GM12878 (cell line): ENCODE measurements at regions not wholly inside any gene's neighbourhood (a gene's known extent, or its start where the extent isn't known, plus 50 kb on each side); places are given as distances from the start of the nearest gene placed in this dataset.
"Not testable (repeated sequence)": the region's sequence is repeated elsewhere in the genome, so short reads cannot be mapped to it uniquely, and the experiment has no call there.

Experiments used
- ATAC-seq: fragments of 200-7000 bp; cut with Tn5 transposase; 3 replicates; pipeline ENCODE4 v1.9.1; 2020; ENCODE audit warnings: mild to moderate bottlenecking, moderate library complexity
- BruUV-seq: library from RNA; stranded (reverse); fragments of 400-500 nt; replicated peaks from 2 replicates; lab custom pipeline; 2021; lab: Mats Ljungman, UMichigan
- CTCF ChIA-PET: fragments of 300-600 bp; sonication (Branson Sonifier 250); formaldehyde crosslinking; extraction: SDS; loops from one replicate; lab custom pipeline; 2021; ENCODE audit warnings: inconsistent platforms; lab: Yijun Ruan, JAX
- POLR2A ChIA-PET: fragments of 350-600 bp; formaldehyde crosslinking; extraction: SDS; loops from one replicate; lab custom pipeline; 2021; ENCODE audit warnings: inconsistent platforms; lab: Charles Lee
- RAD21 ChIA-PET: fragments of 300-600 bp; sonication (Branson Sonifier 250); formaldehyde crosslinking; loops from one replicate; lab custom pipeline; 2023; ENCODE audit warnings: antibody characterized with exemption; ENCODE audit not compliant: unreplicated experiment; lab: Charles Lee
- SMC1A ChIA-PET: fragments of 300-600 bp; sonication (Branson Sonifier 250); formaldehyde crosslinking; loops from one replicate; lab custom pipeline; 2023; ENCODE audit not compliant: unreplicated experiment, uncharacterized antibody; lab: Charles Lee
- DNase-seq: peaks from one replicate; pipeline ENCODE4 v3.0.0-alpha.2; 2011; ENCODE audit warnings: low read depth, low spot score
- FAIRE-seq: peaks from 3 replicates; lab custom pipeline; 2011; peaks lifted over from hg19 to GRCh38; lab: Jason Lieb, UNC
- H2AFZ ChIP-seq: 2 replicates; pipeline ENCODE4 v1.6.0; 2011; ENCODE audit warnings: low read depth, low read length, control low read depth; ENCODE audit not compliant: control insufficient read depth
- H3K27ac ChIP-seq: 2 replicates; pipeline ENCODE4 v1.5.1; 2011; ENCODE audit warnings: control low read depth; ENCODE audit not compliant: control insufficient read depth, insufficient read depth
- H3K27me3 ChIP-seq, 2 experiments: replicated peaks in 1 of 2; 2 replicates each; pipeline versions ENCODE4 v1.6.0 to v1.6.1; 2011; ENCODE audit warnings: low read length in 1 of 2; ENCODE audit not compliant: control insufficient read depth in 2 of 2, insufficient read depth in 2 of 2
- H3K36me3 ChIP-seq, 2 experiments: 2 replicates each; pipeline ENCODE4 v1.5.1; 2011; ENCODE audit warnings: low read length in 1 of 2; ENCODE audit not compliant: control insufficient read depth in 2 of 2, insufficient read depth in 2 of 2
- H3K4me1 ChIP-seq: 2 replicates; pipeline ENCODE4 v1.6.1; 2011; ENCODE audit warnings: mild to moderate bottlenecking, low read length, moderate library complexity, mixed read lengths; ENCODE audit not compliant: control insufficient read depth, insufficient read depth
- H3K4me2 ChIP-seq: 2 replicates; pipeline ENCODE4 v1.6.0; 2011; ENCODE audit warnings: control low read depth; ENCODE audit not compliant: control insufficient read depth, insufficient read depth
- H3K4me3 ChIP-seq: fragments of 200-600 bp; sonication (generic); 2 replicates; pipeline ENCODE4 v1.5.1; 2016
- H3K79me2 ChIP-seq: 2 replicates; pipeline ENCODE4 v1.6.0; 2011; ENCODE audit warnings: low read length; ENCODE audit not compliant: control insufficient read depth, insufficient read depth
- H3K9ac ChIP-seq: 2 replicates; pipeline ENCODE4 v1.8.0; 2011; ENCODE audit warnings: low read length, control low read depth, mixed read lengths; ENCODE audit not compliant: control insufficient read depth, insufficient read depth
- H3K9me3 ChIP-seq: replicated peaks from 3 replicates; pipeline ENCODE4 v1.5.1; 2011; ENCODE audit warnings: mild to moderate bottlenecking, low read length; ENCODE audit not compliant: control insufficient read depth, insufficient read depth
- H4K20me1 ChIP-seq: 2 replicates; pipeline ENCODE4 v1.6.0; 2011; ENCODE audit not compliant: control insufficient read depth, insufficient read depth
- CTCF ChIP-seq, 3 experiments: IDR thresholded peaks in 2 of 3; conservative IDR thresholded peaks in 1 of 3; 2 replicates each; pipeline ENCODE4 v1.5.1; 2011; ENCODE audit warnings: low read depth in 3 of 3, low read length in 3 of 3, mild to moderate bottlenecking in 3 of 3, control low read depth in 2 of 3, moderate library complexity in 2 of 3, inconsistent platforms in 1 of 3, mixed read lengths in 1 of 3; ENCODE audit not compliant: control insufficient read depth in 2 of 3, insufficient read depth in 1 of 3; ENCODE audit errors: extremely low read depth in 1 of 3
- RAD21 ChIP-seq: IDR thresholded peaks from 2 replicates; pipeline ENCODE4 v1.6.1; 2011; ENCODE audit warnings: mild to moderate bottlenecking, low read depth, low read length, moderate library complexity; ENCODE audit not compliant: insufficient read depth
- RUNX3 ChIP-seq: IDR thresholded peaks from 2 replicates; pipeline ENCODE4 v1.6.1; 2012; ENCODE audit warnings: low read length, inconsistent platforms
- WGBS: methylation state at CpG from one replicate; pipeline ENCODE4 v1.1.6; 2016; ENCODE audit warnings: low lambda C conversion rate; ENCODE audit not compliant: insufficient replicate concordance, insufficient coverage; ENCODE audit errors: missing lambda C conversion rate; 5-methylcytosine and 5-hydroxymethylcytosine counted together
- in situ Hi-C: fragments of 300-500 bp; cut with MboI; formaldehyde crosslinking; loops from 9 replicates; pipeline ENCODE4 v1.14.3; 2018; ENCODE audit warnings: mixed read lengths
- intact Hi-C: fragments of 100-400 bp; cut with micrococcal nuclease; formaldehyde crosslinking; loops from one replicate; pipeline ENCODE4 v1.14.2; 2022; ENCODE audit not compliant: unreplicated experiment

- H3K9me3 ChIP-seq, H3K4me1 ChIP-seq, H3K27me3 ChIP-seq, H3K79me2 ChIP-seq, H3K4me3 ChIP-seq, intact Hi-C loops, POLR2A ChIA-PET, SMC1A ChIA-PET, in situ Hi-C loops, BruUV-seq, H3K36me3 ChIP-seq, H3K27ac ChIP-seq, H3K4me2 ChIP-seq, RAD21 ChIA-PET, H4K20me1 ChIP-seq, DNase-seq, H3K9ac ChIP-seq, CTCF ChIA-PET, H2AFZ ChIP-seq: not testable (repeated sequence)
- ATAC-seq (peak; percentile 88), FAIRE-seq (peak; percentile 85)
- TF ChIP-seq RUNX3: peak; percentile 11; the same call in 1 of the 2 replicates
- 8% methylated on average over 4 of the region's 4 CpGs for WGBS
These were observed 76.9 kb upstream of the HNRNPA1L2 start for GRCh38 chr13:52565324-52565723.

- H3K4me3 ChIP-seq, H3K9me3 ChIP-seq, H3K79me2 ChIP-seq, H2AFZ ChIP-seq, H3K4me1 ChIP-seq, POLR2A ChIA-PET, H3K27ac ChIP-seq, SMC1A ChIA-PET, H3K27me3 ChIP-seq, H4K20me1 ChIP-seq, DNase-seq, in situ Hi-C loops, BruUV-seq, H3K36me3 ChIP-seq, H3K4me2 ChIP-seq, H3K9ac ChIP-seq, intact Hi-C loops: not testable (repeated sequence)
- RAD21 ChIA-PET: interaction anchor here (0.7 to 1.1 kb wide), 2 partner anchors 95 to 239 kb away, joined by 3 to 4 read pairs; no protein-coding TSS in a partner anchor
- peak; percentile 90 for FAIRE-seq
- TF ChIP-seq CTCF (IDR thresholded peaks at IDR 0.05 in 2 of 3, conservative IDR thresholded peaks at IDR 0.05 in 1 of 3; ENCODE audit: control insufficient read depth in 2 of 3, extremely low read depth in 1 of 3, insufficient read depth in 1 of 3, low read depth in 3 of 3, low read length in 3 of 3): peak; percentile 23 to 39 (median 25); a peak in 4 of 6 replicates
- TF ChIP-seq RUNX3: peak; percentile 31; the same call in 1 of the 2 replicates
- TF ChIP-seq RAD21: peak; percentile 42
- peak; percentile 93 for ATAC-seq
- CTCF ChIA-PET: interaction anchor here (0.7 to 1.3 kb wide), 2 partner anchors 238 to 239 kb away, joined by 3 read pairs; no protein-coding TSS in a partner anchor
- WGBS: 0% methylated on average over 2 of the region's 9 CpGs
These were observed 72.2 kb upstream of the HNRNPA1L2 start for GRCh38 chr13:52569904-52570602.

- H3K4me2 ChIP-seq, POLR2A ChIA-PET, H3K36me3 ChIP-seq, SMC1A ChIA-PET, H3K9ac ChIP-seq, H3K27ac ChIP-seq, FAIRE-seq, DNase-seq, in situ Hi-C loops, H3K79me2 ChIP-seq, H3K4me1 ChIP-seq, BruUV-seq, H3K27me3 ChIP-seq, intact Hi-C loops, H3K9me3 ChIP-seq, H2AFZ ChIP-seq, H4K20me1 ChIP-seq, CTCF ChIA-PET, H3K4me3 ChIP-seq, RAD21 ChIA-PET: not testable (repeated sequence)
- ATAC-seq: peak; percentile 26; the same call in 2 of the 3 replicates
- WGBS: 14% methylated on average over 3 of the region's 3 CpGs
These were observed 71.1 kb upstream of the HNRNPA1L2 start for GRCh38 chr13:52571163-52571562.
